ENCODE measurements at regions not wholly inside any gene's neighbourhood (a gene's known extent, or its start where the extent isn't known, plus 50 kb on each side); places are given as distances from the start of the nearest gene placed in this dataset.

DNA sequence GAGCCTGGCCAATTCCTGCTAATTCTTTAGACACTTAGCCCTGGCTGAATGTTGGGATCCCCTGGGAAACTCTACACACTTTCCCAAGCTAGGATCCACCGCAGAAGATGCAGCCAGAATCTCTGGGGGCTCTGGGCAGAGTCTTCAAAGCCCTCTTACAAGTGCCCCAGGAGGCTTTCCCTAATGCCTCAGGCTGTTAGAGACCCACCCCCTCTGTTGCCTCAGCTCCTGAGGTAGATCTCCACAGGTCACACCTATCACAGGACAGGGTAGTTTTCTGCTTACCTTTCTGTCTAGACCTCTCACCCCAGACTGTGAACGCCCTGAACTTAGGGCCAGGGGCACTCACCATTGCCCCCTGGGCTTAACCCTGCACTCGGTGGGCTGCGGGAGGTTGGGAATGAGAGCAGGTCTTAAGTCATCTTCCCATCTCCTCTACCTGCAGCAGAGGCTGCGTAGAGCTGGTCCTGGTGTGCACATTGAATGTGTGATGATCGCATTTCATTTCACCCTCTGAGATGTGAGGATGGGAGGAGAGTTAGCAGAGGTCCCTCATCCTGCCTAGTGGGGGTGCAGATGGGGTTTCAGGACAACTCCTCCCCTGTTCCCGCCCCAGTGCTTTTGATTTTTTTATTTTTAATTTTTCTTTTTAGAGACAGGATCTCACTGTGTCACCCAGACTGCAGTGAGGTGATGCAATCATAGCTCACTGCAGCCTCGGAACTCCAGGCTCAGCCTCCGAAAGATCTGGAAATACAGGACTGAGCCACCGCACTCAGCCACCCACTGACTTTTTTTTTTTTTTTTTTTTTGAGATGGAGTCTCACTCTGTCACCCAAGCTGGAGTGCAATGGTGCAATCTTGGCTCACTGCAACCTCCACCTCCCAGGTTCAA, 89.0 kb upstream of the LHX1 start:
- TF ChIP-seq POLR2A (IDR thresholded peaks at IDR 0.05; ENCODE audit: low read depth, low read length) (no peak), POLR2AphosphoS5 (IDR thresholded peaks at IDR 0.05; ENCODE audit: low read depth, low read length) (no peak)

Measured in GM12892 (cell line).